ENCODE measurements at regions not wholly inside any gene's neighbourhood (a gene's known extent, or its start where the extent isn't known, plus 50 kb on each side); places are given as distances from the start of the nearest gene placed in this dataset.

DNA sequence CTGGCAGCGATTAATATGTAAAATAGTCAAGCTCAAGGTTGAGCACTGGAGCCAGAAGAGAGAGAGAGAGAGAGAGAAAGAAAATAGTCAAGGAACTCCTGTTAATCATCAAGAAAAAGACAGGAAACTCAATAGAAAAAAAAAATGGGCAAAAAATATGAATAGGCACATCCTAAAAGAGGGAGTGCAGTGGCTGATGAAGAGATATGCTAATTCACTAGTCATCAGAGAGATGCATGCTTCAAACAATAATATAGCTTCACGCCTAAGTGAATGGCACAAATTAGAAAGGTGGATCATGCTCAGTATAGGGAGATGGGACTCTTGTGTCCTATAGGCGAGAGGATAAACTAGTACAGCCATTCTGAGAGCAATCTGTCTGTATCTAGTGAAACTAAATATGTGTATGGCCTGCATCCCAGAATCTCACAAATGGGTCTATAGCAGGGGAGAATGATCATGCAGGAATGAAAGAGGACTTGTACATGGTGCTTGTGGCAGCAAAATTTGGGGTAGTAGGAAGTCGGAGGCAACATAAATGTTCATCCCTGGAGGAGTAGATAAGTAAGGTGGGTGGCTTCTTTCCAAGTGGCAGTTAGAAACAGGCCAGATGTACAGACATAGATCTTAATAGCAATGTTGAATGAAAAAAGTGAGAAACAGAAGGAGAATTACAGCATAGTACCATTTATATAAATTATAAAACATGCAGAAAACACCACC is 176.8 kb downstream of the VEGFA start:
- no peak for DNase-seq

- no peak for DNase-seq
Measured at GRCh38 chr6:43945768-43946080, 175.7 kb downstream of the VEGFA start.

DNA sequence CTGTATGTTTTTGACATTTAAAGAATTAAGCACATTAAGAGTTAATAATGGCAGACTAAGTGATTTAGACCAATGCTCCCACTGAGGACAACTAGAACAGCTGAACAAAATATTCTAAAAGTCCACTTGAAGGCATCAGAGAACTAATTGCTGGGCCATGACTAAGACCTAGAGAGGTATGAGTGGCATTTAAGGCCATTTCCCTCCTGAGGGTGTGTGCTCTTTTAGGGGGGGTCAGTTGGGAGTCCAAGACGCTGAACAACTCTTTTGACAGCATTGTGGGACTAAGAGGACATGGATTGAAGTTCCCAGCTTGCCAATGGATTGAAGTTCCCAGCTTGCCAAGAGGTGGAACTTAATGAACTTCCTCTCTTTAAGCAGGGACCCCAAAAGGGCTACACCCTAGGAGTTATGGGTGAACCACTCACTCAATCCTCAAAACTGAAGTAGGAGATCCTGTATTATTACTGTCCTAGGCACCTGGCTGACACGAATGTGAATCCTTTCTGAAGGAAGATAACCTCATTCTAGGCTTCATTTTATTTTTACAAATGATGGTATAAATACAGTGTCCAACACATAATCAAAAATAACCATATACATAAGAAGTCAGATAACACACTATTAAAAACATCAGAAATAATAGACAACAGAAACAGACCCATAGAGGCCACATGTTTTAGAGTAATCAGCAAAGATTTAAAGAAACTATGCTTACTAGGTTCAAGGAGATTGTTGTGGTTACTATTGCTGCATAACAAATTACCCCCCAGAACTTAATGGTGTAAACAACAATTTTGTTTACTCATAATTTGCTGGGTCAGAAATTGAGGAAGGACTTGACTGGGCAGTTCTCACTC is 175.1 kb downstream of the VEGFA start:
- DNase-seq: no peak

DNA sequence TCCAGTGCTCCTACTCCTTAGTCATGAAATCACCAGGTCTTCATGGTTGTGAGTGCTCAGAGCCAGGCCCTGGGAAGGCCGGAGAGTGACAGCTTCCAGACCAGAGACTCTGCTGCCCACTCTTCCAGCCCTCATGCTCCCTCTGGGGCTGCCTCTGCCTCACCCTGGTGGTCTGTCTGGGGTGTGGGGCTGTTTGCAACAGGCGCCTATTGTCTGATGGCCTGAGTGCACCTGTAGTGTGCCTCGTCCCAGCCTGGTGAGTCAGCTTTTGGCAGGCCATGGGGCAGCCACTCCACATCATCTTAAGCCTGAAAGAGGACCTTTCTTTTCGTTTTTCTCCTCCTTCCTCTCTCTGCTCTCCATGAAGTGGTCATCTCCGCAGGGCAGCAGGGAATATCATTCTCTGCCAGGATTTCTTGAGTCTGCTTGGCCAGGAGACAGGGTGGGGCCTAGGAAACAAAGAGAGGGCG is 173.8 kb downstream of the VEGFA start:
- no peak for DNase-seq

GRCh38 chr6:43943099-43943766 is 173.2 kb downstream of the VEGFA start:
- no peak for DNase-seq

GRCh38 chr6:43942616-43943015 is 172.6 kb downstream of the VEGFA start:
- DNase-seq: no peak

DNA sequence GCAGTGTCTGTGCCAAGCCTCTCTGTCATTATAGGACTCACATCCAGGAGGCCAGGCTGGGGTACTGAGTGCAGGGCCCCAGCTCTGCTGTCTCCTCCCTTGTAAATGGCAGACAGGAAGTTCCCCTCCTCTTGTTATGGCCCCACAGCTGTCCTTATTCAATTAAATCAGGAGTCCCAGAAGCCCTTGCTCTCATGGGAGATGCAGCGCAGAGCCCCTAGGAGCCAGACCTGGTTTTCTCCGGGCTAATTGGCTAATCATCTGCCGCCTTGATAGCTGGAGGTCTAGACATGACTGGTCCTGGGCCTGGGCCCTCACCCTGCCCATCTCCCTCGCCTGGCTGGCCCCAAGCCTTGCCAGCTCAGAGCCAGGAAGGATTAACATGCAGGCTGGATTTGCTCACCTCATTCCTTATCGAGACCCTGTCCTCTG is 172.0 kb downstream of the VEGFA start:
- no peak for DNase-seq

GRCh38 chr6:43941174-43941573 is 171.2 kb downstream of the VEGFA start:
- DNase-seq: no peak

- no peak for DNase-seq
Measured at GRCh38 chr6:43940393-43941087, 170.5 kb downstream of the VEGFA start.

DNA sequence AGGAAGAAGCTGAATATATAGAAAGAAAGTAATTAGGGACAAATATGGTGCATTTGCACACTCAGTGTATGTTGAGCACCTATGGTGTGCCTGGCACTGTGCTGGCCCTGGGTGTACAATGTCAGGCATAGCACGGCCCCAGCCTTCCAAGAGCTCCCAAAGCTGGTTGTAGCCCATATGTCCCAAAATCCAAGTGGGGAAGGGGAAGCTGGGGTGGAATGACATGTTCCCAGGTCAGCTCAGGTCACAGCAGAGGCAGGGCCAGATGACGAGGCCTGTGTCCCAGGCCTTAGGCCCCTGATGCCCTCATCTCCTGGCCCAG is 170.0 kb downstream of the VEGFA start:
- DNase-seq: no peak

- no peak for DNase-seq
Measured at GRCh38 chr6:43939281-43940070, 169.5 kb downstream of the VEGFA start.

DNA sequence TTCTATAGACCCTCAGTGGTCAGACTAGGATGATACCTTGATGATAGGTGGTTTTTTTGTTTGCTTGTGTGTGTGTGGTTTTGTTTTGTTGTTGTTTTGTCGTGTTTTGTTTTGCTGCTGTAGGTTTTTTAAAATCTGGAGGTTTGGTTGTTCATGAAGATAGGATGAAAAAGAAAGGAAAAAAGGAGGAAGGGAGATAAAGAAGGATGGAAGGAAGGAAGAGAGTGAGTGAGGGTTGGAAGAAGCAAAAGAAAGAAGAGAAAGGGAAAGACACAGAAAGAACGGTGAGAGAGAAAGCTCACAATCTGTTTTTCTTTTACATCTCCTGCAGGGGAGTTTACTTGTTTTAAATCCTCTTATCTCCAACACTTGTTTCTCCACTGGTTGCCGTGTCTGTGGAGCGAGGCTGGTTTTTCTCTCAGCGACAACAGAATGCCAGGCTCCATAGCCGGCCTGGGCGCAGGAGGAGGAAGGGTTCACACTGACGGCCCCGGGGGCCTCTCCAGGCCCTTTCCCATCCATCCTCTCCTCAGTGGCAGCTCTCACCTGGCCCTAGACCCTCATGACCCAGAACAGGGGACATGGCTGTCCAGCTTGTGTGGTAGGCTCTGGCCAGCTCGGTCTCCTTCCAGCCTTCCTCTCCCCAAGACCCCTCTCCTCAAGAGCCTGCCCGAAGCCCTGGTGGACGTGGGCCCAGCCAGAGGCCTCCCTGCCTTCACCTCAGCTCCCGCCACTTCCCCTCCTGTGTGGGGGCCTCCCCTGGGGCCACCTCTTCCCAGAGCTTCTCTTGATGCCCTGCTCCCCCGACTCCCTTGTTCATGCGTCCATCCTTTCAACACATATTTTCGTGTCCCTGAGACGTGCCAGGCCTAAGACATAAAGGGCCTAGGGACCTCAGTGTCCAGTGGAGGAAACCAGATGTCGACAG is 168.4 kb downstream of the VEGFA start:
- no peak for DNase-seq

GRCh38 chr6:43937236-43938177 is 167.5 kb downstream of the VEGFA start:
- DNase-seq: no peak

- no peak for DNase-seq
Measured at GRCh38 chr6:43936476-43936875, 166.5 kb downstream of the VEGFA start.

GRCh38 chr6:43935921-43936439 is 166.0 kb downstream of the VEGFA start:
- no peak for DNase-seq

DNA sequence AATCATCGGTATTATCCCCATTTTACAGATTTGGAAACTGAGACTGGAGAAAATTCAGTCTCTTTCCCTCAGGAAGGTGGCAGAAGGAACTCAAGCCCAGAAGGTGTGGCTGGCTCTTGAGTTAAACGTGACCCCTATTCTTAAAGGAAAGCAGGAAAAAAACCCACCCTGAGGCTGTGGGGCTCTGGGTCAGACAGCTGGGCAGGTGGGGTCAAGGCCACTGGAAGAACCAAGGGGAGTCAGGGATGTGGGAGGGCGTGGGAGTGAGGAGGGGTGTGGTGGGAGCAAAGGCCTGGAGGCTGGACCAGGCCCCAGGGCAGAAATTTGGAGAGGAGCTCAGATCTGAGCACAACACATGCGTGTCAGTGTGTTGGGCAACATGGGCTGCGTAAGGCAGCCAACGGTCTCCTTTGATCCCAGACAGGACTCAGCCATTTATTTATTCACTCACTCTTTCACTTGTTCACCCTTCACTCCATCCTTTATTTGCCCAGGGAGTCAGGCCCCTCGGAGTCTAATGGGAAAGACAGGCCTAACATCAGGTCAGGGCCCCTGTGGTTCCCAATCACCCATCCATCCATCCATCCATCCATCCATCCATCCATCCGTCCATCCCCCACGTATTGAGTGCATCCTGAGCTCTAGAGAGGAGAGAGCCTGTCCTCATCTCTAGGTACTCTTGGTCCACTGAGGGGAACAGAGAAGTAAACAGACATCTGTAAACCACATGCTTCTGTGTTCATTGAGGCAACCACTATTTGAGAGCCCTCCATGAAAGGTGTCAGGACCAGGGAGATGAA is 165.0 kb downstream of the VEGFA start:
- DNase-seq: no peak

DNA sequence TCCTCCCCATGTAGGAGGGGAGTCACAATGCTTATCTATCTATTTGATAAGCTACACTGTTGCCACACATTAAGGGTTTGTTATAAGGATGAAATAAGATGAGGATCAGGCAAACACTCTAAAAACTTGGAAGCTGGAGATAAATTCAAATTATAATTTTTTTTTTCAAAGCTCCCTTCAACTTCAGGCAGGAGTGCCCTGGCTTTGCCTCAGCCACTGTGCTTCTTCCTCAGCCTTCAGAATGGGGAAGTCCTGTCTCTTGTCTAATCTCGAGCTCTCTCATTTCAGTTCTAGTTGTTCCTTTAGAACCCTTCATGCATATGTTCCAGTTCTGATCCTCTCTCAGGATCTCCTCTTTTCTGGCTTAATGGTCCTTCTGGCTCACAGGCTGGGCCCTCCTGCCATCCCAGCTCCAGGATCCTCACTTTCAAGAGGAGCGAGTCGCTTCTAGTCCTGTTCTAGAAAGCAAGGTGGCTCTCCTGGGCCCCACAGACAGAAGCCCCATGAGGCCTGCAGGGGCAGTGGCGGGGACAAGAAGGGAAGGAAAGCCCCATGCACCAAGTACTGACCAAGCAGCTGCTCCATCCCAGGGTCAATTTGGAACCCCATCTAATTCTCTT is 164.3 kb downstream of the VEGFA start:
- DNase-seq: no peak

- no peak for DNase-seq
Measured at GRCh38 chr6:43933148-43933885, 163.3 kb downstream of the VEGFA start.

Data from CD4-positive, alpha-beta T cell treated with Interleukin-17A for 1 hour (primary cell).